Upper lobe of right lung (tissue), 1 donor: ENCODE measurements at regions not wholly inside any gene's neighbourhood (a gene's known extent, or its start where the extent isn't known, plus 50 kb on each side); places are given as distances from the start of the nearest gene placed in this dataset.
"Not testable (repeated sequence)": the region's sequence is repeated elsewhere in the genome, so short reads cannot be mapped to it uniquely, and the experiment has no call there.

Source experiments
- ATAC-seq: fragments of 200-7000 bp; cut with Tn5 transposase; one replicate; pipeline ENCODE4 v1.9.1; 2020; ENCODE audit warnings: mild to moderate bottlenecking, moderate library complexity
- DNase-seq: peaks from one replicate; pipeline ENCODE4 v3.0.0-alpha.2; 2020
- H3K27ac ChIP-seq: fragments of 200-600 bp; one replicate; pipeline ENCODE4 v1.8.0; 2022
- H3K27me3 ChIP-seq: fragments of 200-600 bp; one replicate; pipeline ENCODE4 v1.8.0; 2022; ENCODE audit warnings: mild to moderate bottlenecking
- H3K36me3 ChIP-seq: fragments of 200-600 bp; one replicate; pipeline ENCODE4 v1.8.0; 2022
- H3K4me1 ChIP-seq: fragments of 200-600 bp; one replicate; pipeline ENCODE4 v1.8.0; 2022
- H3K4me3 ChIP-seq: fragments of 200-600 bp; one replicate; pipeline ENCODE4 v1.8.0; 2022; ENCODE audit warnings: mild to moderate bottlenecking
- H3K9me3 ChIP-seq: fragments of 200-600 bp; one replicate; pipeline ENCODE4 v1.8.0; 2022
- intact Hi-C: fragments of 100-400 bp; cut with DNase I; formaldehyde crosslinking; loops from one replicate; pipeline ENCODE4 v1.11.0; 2022
- TF ChIP-seq, protein P1 (sequence below): fragments of 200-600 bp; IDR thresholded peaks from one replicate; pipeline ENCODE4 v1.8.0; 2022; ENCODE audit warnings: antibody characterized with exemption
- donor health status: DM: no; HTN: yes; CAD: no; lungs with severe emphysema.

DNA sequence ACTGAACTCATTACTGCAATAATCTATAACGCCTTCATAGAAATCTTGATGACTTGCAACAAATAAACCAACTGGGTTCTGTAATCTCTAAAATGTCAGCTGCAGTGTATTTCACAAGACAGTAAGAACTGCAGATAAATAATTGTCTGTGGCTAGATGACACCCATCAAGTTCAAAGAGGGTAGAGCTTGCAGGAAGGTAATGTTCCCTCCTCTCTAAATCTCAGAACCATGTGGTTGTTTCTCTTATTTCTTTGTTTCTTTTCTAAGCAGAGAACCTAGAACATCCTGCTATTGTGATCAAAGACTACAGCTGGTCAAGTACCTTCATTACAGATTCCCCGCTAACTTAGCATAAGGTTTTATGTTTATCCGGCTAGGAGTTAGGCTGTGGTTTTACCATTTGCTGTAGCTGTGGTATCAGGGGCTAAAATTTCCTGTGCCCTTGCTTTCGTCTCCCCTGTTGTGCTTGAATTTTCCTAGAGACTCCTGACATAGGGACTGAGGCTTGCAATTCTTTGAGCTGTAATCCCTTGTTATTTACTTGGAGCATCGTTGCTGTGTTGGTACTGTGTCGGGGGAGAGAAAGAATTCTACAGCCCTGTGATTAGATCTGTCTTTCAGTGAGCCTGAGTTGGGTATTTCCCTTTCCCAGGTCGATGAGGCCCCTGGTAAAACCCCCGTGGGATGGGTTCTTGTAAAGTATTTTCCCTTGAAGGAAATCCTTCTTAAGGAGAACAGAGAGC lies 253.1 kb upstream of the BTG1 start:
- Histone ChIP-seq H3K27me3 (no peaks in the 10 kb centered on the region), H3K4me3 (no peak overlapping the region), H3K27ac (no peak overlapping the region), H3K36me3 (no peaks in the 10 kb centered on the region), H3K9me3 (peaks cover 2% of the 10 kb centered on the region), H3K4me1 (peaks cover 4% of the 10 kb centered on the region)
- DNase-seq (no peak), ATAC-seq (no peak)
- intact Hi-C loops: no loop called here
- TF ChIP-seq, protein P1, sequence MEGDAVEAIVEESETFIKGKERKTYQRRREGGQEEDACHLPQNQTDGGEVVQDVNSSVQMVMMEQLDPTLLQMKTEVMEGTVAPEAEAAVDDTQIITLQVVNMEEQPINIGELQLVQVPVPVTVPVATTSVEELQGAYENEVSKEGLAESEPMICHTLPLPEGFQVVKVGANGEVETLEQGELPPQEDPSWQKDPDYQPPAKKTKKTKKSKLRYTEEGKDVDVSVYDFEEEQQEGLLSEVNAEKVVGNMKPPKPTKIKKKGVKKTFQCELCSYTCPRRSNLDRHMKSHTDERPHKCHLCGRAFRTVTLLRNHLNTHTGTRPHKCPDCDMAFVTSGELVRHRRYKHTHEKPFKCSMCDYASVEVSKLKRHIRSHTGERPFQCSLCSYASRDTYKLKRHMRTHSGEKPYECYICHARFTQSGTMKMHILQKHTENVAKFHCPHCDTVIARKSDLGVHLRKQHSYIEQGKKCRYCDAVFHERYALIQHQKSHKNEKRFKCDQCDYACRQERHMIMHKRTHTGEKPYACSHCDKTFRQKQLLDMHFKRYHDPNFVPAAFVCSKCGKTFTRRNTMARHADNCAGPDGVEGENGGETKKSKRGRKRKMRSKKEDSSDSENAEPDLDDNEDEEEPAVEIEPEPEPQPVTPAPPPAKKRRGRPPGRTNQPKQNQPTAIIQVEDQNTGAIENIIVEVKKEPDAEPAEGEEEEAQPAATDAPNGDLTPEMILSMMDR: no peak

DNA sequence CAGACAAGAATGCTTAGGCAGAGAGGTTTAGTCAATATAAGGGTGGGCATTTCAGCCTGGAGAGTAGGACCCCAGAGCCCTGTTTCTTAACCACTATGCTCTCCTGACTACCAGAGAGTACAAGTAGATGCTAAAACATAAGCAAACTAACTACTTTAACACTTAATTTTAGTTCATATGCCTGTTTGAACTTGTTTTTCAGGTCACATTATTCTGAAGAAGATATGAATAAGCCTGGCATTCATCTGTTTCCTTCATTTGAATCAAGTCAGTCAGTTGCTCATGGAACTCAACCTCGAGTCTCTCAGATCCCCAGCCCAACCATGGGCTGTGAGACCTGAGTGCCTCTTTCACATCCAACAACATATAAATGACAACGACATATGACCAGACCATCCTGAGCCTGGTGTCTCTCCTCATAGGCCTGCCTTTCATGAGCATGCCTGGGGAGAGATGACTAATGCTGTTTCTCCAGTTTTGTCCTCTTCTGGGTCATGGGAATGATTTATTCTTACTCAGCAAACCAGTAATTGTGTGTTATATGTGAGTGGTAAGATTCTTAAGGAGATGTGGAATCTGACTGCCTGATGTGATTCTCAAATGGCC lies 251.1 kb upstream of the BTG1 start:
- Histone ChIP-seq H3K4me1 (no peaks in the 10 kb centered on the region), H3K27ac (no peak overlapping the region), H3K27me3 (no peaks in the 10 kb centered on the region), H3K4me3 (no peak overlapping the region), H3K36me3 (no peaks in the 10 kb centered on the region), H3K9me3 (peaks cover 6% of the 10 kb centered on the region)
- TF ChIP-seq, protein P1: no peak
- DNase-seq (no peak), ATAC-seq (no peak)
- intact Hi-C loops: no loop called here

DNA sequence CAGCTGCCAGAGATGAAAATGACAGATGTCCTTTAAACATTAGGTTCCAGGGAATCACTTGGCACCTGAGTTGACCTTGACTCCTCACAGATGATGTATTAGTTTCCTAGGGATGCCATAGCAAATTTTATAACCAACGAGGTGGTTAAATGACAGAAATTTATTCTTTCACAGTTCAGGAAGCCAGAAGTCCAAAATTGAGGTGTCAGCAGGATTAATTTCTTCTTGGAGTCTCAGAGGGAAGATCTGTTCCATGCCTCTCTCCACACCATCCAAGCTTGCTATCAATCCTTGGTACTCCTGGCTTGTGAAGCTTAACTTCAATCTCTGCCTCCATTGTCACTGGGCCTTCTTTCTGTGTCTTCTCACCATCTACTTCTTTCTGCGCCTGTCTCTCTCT lies 249.7 kb upstream of the BTG1 start:
- ATAC-seq (no peak), DNase-seq (no peak)
- H3K4me1 ChIP-seq: no peaks in the 10 kb centered on the region
- peaks cover 6% of the 10 kb centered on the region for H3K9me3 ChIP-seq
- TF ChIP-seq, protein P1: no peak
- intact Hi-C loops: no loop called here
- no peak overlapping the region for H3K27ac ChIP-seq
- no peak overlapping the region for H3K4me3 ChIP-seq
- H3K36me3 ChIP-seq: no peaks in the 10 kb centered on the region
- no peaks in the 10 kb centered on the region for H3K27me3 ChIP-seq

DNA sequence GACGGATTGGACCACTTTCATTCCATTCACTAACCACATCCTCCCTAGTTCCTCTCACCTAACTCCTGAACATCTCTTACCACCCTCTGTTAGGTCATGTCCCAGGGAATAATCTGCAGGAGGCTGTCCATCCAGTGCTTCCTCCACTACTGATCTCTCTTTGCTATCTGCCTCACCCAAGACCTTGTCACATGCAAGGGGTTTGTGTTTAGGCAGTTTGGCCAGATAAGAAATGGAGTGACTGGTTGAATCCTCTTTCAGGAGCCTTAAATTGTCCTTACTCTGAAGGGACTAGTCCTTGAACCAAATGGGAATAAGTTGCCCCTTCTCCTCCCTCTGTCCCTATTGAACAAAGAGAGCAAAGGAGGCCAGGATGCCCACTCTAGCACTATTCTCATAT lies 249.2 kb upstream of the BTG1 start:
- TF ChIP-seq, protein P1: no peak
- Histone ChIP-seq H3K9me3 (peaks cover 6% of the 10 kb centered on the region), H3K4me3 (no peak overlapping the region), H3K27me3 (no peaks in the 10 kb centered on the region), H3K36me3 (no peaks in the 10 kb centered on the region), H3K27ac (no peak overlapping the region), H3K4me1 (no peaks in the 10 kb centered on the region)
- no peak for ATAC-seq
- DNase-seq: no peak
- intact Hi-C loops: no loop called here

DNA sequence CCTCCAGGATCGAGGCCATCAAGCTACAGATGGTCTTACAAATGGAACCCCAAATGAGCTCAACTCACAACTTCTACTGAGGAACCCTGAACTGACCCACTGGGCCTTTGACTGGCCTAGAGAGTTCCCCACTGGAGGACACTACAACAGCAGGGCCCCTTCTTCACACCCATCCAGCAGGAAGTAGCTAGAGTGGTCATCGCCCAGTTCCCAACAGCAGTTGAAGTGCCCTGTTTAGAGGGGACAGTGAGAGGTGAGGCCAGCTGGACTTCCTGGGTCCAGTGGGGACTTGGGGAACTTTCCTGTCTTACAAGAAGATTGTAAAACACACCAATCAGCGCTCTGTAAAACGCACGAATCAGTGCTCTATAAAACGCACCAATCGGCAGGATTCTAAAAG lies 247.9 kb upstream of the BTG1 start:
- Histone ChIP-seq H3K4me3 (no peak overlapping the region), H3K9me3 (peaks cover 6% of the 10 kb centered on the region), H3K27ac (no peak overlapping the region), H3K4me1 (no peaks in the 10 kb centered on the region), H3K36me3 (no peaks in the 10 kb centered on the region), H3K27me3 (no peaks in the 10 kb centered on the region)
- no peak for DNase-seq
- TF ChIP-seq, protein P1: no peak
- no peak for ATAC-seq
- intact Hi-C loops: no loop called here

DNA sequence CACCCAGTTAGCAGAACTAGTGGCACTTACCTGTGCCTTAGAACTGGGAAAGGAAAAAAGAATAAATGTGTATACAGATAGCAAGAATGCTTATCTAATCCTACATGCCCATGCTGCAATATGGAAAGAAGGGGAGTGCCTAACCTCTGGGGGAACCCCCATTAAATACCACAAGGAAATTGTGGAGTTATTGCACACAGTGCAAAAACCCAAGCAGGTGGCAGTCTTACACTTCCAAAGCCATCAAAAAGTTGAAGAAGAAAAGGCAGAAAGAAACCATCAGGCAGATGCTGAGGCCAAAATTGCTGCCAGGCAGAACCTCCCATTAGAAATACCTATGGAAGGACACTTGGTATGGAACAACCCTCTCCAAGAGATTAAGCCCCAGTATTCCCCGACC lies 246.1 kb upstream of the BTG1 start:
- H3K4me3 ChIP-seq, H3K27me3 ChIP-seq, H3K27ac ChIP-seq, H3K9me3 ChIP-seq, H3K4me1 ChIP-seq, intact Hi-C loops, DNase-seq, H3K36me3 ChIP-seq, ATAC-seq: not testable (repeated sequence)
